ENCODE measurements at regions not wholly inside any gene's neighbourhood (a gene's known extent, or its start where the extent isn't known, plus 50 kb on each side); places are given as distances from the start of the nearest gene placed in this dataset.

DNA sequence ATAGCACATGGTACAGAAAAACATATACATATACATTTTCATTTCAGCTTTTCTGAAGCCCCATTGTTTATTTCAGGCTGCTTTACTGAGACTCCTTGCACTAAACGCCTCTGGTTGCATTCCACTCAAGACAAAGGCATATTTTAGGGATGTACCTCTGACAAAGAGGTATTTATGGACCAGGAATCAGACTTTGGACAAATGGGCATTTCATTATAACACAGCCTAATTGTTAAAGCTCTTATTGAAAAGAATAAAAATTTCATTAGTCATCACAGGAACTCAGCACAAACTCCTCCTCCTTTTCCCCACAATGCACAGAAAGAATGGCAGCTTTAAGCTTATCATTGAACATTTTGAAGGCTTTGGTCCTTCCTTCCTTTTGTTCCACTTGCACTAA is 62.9 kb upstream of the UGT8 start:
- TF ChIP-seq POLR2A (IDR thresholded peaks at IDR 0.05; ENCODE audit: low read depth, low read length) (no peak), TAF1 (IDR thresholded peaks at IDR 0.05; ENCODE audit: low read depth, low read length) (no peak), POLR2AphosphoS5 (IDR thresholded peaks at IDR 0.05; ENCODE audit: low read depth, low read length) (no peak)

All from GM12891 (cell line).